IMR-90 (cell line): ENCODE measurements at regions not wholly inside any gene's neighbourhood (a gene's known extent, or its start where the extent isn't known, plus 50 kb on each side); places are given as distances from the start of the nearest gene placed in this dataset.

ENCODE experiments used
- ATAC-seq: fragments of 200-7000 bp; cut with Tn5 transposase; 2 replicates; pipeline ENCODE4 v1.9.1; 2020; ENCODE audit warnings: low read depth, mild to moderate bottlenecking, moderate library complexity
- BruUV-seq: library from RNA; stranded (reverse); fragments of 400-500 nt; replicated peaks from 2 replicates; lab custom pipeline; 2021; lab: Mats Ljungman, UMichigan
- CTCF ChIA-PET: fragments of 300-600 bp; formaldehyde crosslinking; extraction: SDS; loops from one replicate; lab custom pipeline; 2021; ENCODE audit warnings: antibody characterized with exemption; lab: Yijun Ruan, JAX
- POLR2A ChIA-PET: fragments of 300-600 bp; sonication (Branson Sonifier 250); formaldehyde crosslinking; loops from one replicate; lab custom pipeline; 2022; ENCODE audit warnings: antibody characterized with exemption; ENCODE audit not compliant: unreplicated experiment; lab: Charles Lee
- DNase-seq: peaks from one replicate; pipeline ENCODE4 v3.0.0; 2013
- H2AFZ ChIP-seq: replicated peaks from 2 replicates; pipeline ENCODE3; 2013; ENCODE audit warnings: low read length, mild to moderate bottlenecking; ENCODE audit not compliant: poor library complexity
- H2AK5ac ChIP-seq: 2 replicates; pipeline ENCODE4 v1.6.1; 2013; ENCODE audit warnings: low read depth, low read length, inconsistent platforms
- H2AK9ac ChIP-seq: replicated peaks from 2 replicates; pipeline ENCODE3; 2013; ENCODE audit warnings: mild to moderate bottlenecking, low read depth, low read length, moderate library complexity; ENCODE audit not compliant: poor library complexity
- H2BK120ac ChIP-seq: 2 replicates; pipeline ENCODE4 v1.6.1; 2013; ENCODE audit warnings: low read depth, low read length, inconsistent platforms
- H2BK15ac ChIP-seq: 3 replicates; pipeline ENCODE4 v1.6.1; 2013; ENCODE audit warnings: low read depth, low read length, inconsistent platforms
- H2BK20ac ChIP-seq: 2 replicates; pipeline ENCODE4 v1.6.1; 2013; ENCODE audit warnings: low read depth, mild to moderate bottlenecking, inconsistent platforms, low read length, moderate library complexity
- H2BK5ac ChIP-seq: 2 replicates; pipeline ENCODE4 v1.6.1; 2013; ENCODE audit warnings: mild to moderate bottlenecking, low read depth, low read length, inconsistent platforms; ENCODE audit not compliant: poor library complexity, severe bottlenecking
- H3K14ac ChIP-seq: replicated peaks from 2 replicates; pipeline ENCODE4 v1.6.1; 2013; ENCODE audit warnings: low read depth, low read length, inconsistent platforms
- H3K18ac ChIP-seq: 2 replicates; pipeline ENCODE4 v1.6.1; 2013; ENCODE audit warnings: low read depth, low read length, control low read depth
- H3K23ac ChIP-seq: 2 replicates; pipeline ENCODE4 v1.6.1; 2013; ENCODE audit warnings: low read depth, low read length, inconsistent platforms
- H3K27ac ChIP-seq: 2 replicates; pipeline ENCODE4 v1.5.1; 2013; ENCODE audit warnings: mild to moderate bottlenecking, control low read depth, low read length; ENCODE audit not compliant: insufficient read depth
- H3K27me3 ChIP-seq: 2 replicates; pipeline ENCODE4 v1.6.1; 2013; ENCODE audit warnings: low read length; ENCODE audit not compliant: control insufficient read depth, insufficient read depth
- H3K36me3 ChIP-seq: 2 replicates; pipeline ENCODE4 v1.6.1; 2013; ENCODE audit warnings: low read length, mixed read lengths; ENCODE audit not compliant: control insufficient read depth, insufficient read depth
- H3K4ac ChIP-seq: 2 replicates; pipeline ENCODE4 v1.6.1; 2013; ENCODE audit warnings: low read depth, low read length, inconsistent platforms
- H3K4me1 ChIP-seq: 2 replicates; pipeline ENCODE4 v1.6.1; 2013; ENCODE audit warnings: low read length, mixed read lengths; ENCODE audit not compliant: control insufficient read depth, insufficient read depth
- H3K4me2 ChIP-seq: 2 replicates; pipeline ENCODE4 v1.6.1; 2013; ENCODE audit warnings: low read depth, mild to moderate bottlenecking, control low read depth, low read length, moderate library complexity
- H3K4me3 ChIP-seq: 2 replicates; pipeline ENCODE4 v1.5.1; 2013; ENCODE audit warnings: low read depth, mild to moderate bottlenecking, control low read depth, low read length, moderate library complexity; ENCODE audit not compliant: insufficient read depth
- H3K56ac ChIP-seq: 2 replicates; pipeline ENCODE4 v1.6.1; 2013; ENCODE audit warnings: low read length, inconsistent platforms; ENCODE audit not compliant: insufficient read depth; ENCODE audit errors: extremely low read depth
- H3K79me1 ChIP-seq, 2 experiments: 2 replicates each; pipeline ENCODE4 v1.6.1; 2013; ENCODE audit warnings: low read length in 2 of 2, inconsistent platforms in 1 of 2, low read depth in 1 of 2
- H3K9ac ChIP-seq: 2 replicates; pipeline ENCODE4 v1.6.1; 2013; ENCODE audit warnings: low read depth, low read length, control low read depth
- H3K9me1 ChIP-seq: 2 replicates; pipeline ENCODE4 v1.6.1; 2013; ENCODE audit warnings: low read length, inconsistent platforms; ENCODE audit not compliant: insufficient read depth
- H3K9me3 ChIP-seq: 2 replicates; pipeline ENCODE4 v1.6.1; 2013; ENCODE audit warnings: low read length; ENCODE audit not compliant: control insufficient read depth, insufficient read depth
- H4K20me1 ChIP-seq: 2 replicates; pipeline ENCODE4 v1.6.1; 2013; ENCODE audit warnings: low read length, inconsistent platforms; ENCODE audit not compliant: insufficient read depth
- H4K5ac ChIP-seq: 2 replicates; pipeline ENCODE4 v1.6.1; 2013; ENCODE audit warnings: mild to moderate bottlenecking, low read depth, low read length, control low read depth
- H4K8ac ChIP-seq, 2 experiments: 2 replicates each; pipeline ENCODE4 v1.6.1; 2013; ENCODE audit warnings: low read depth in 2 of 2, low read length in 2 of 2, control low read depth in 1 of 2, inconsistent platforms in 1 of 2
- H4K91ac ChIP-seq: 2 replicates; pipeline ENCODE4 v1.6.1; 2013; ENCODE audit warnings: low read depth, low read length, inconsistent platforms; ENCODE audit not compliant: insufficient read depth
- BHLHE40 ChIP-seq: fragments of 150-350 bp; IDR thresholded peaks from 2 replicates; pipeline ENCODE4 v1.6.1; 2016; ENCODE audit warnings: mild to moderate bottlenecking, low read depth, low read length
- CEBPB ChIP-seq: IDR thresholded peaks from 2 replicates; pipeline ENCODE4 v1.6.1; 2012; ENCODE audit warnings: low read depth, low read length, improper control_type of control experiment
- CHD1 ChIP-seq: IDR thresholded peaks from 2 replicates; pipeline ENCODE4 v1.6.1; 2012; ENCODE audit warnings: low read depth, low read length, improper control_type of control experiment
- CTCF ChIP-seq: conservative IDR thresholded peaks from 2 replicates; pipeline ENCODE4 v1.5.1; 2012; ENCODE audit warnings: mild to moderate bottlenecking, low read depth, low read length, improper control_type of control experiment
- FOS ChIP-seq: fragments of 150-350 bp; IDR thresholded peaks from 2 replicates; pipeline ENCODE4 v1.6.1; 2016; ENCODE audit warnings: low read depth, low read length
- MAFK ChIP-seq: IDR thresholded peaks from 2 replicates; pipeline ENCODE4 v1.6.1; 2012; ENCODE audit warnings: low read depth, low read length, improper control_type of control experiment
- MAZ ChIP-seq: IDR thresholded peaks from 2 replicates; pipeline ENCODE4 v1.6.1; 2012; ENCODE audit warnings: low read depth, mild to moderate bottlenecking, low read length, improper control_type of control experiment, moderate library complexity, borderline replicate concordance
- MXI1 ChIP-seq: IDR thresholded peaks from 2 replicates; pipeline ENCODE4 v1.6.1; 2012; ENCODE audit warnings: low read depth, mild to moderate bottlenecking, low read length, moderate library complexity, borderline replicate concordance
- POLR2A ChIP-seq: IDR thresholded peaks from 2 replicates; pipeline ENCODE4 v1.6.1; 2012; ENCODE audit warnings: mild to moderate bottlenecking, low read depth, low read length
- RAD21 ChIP-seq: IDR thresholded peaks from 2 replicates; pipeline ENCODE4 v1.6.1; 2012; ENCODE audit warnings: low read length, improper control_type of control experiment
- RCOR1 ChIP-seq: IDR thresholded peaks from 2 replicates; pipeline ENCODE4 v1.6.1; 2012; ENCODE audit warnings: mild to moderate bottlenecking, low read length, improper control_type of control experiment; ENCODE audit not compliant: insufficient replicate concordance
- RFX5 ChIP-seq: IDR thresholded peaks from 2 replicates; pipeline ENCODE4 v1.8.0; 2012; ENCODE audit warnings: low read depth, mild to moderate bottlenecking, low read length, moderate library complexity
- SMC3 ChIP-seq: fragments of 150-350 bp; IDR thresholded peaks from 2 replicates; pipeline ENCODE4 v1.6.1; 2016; ENCODE audit warnings: low read depth, mild to moderate bottlenecking, antibody characterized with exemption, low read length, moderate library complexity
- USF2 ChIP-seq: fragments of 150-350 bp; IDR thresholded peaks from 2 replicates; pipeline ENCODE4 v1.6.1; 2017; ENCODE audit warnings: mild to moderate bottlenecking, antibody characterized with exemption, low read length, low read depth
- dilution Hi-C: fragments of 300-500 bp; cut with HindIII; formaldehyde crosslinking; loops from one replicate; pipeline ENCODE4 v1.14.3; 2018; ENCODE audit warnings: low sequenced_read_pairs; ENCODE audit not compliant: unreplicated experiment
- in situ Hi-C: fragments of 300-500 bp; cut with MboI; formaldehyde crosslinking; loops from 3 replicates; pipeline ENCODE4 v1.14.3; 2019; ENCODE audit warnings: low sequenced_read_pairs, inconsistent platforms, mixed read lengths
- intact Hi-C: fragments of 100-400 bp; cut with micrococcal nuclease; formaldehyde crosslinking; loops from 2 replicates; pipeline ENCODE4 v1.10.0; 2022
- TF ChIP-seq, protein P1 (sequence below): fragments of 150-350 bp; IDR thresholded peaks from 2 replicates; pipeline ENCODE4 v1.6.1; 2016; ENCODE audit warnings: low read depth, mild to moderate bottlenecking, low read length, moderate library complexity, borderline replicate concordance

DNA sequence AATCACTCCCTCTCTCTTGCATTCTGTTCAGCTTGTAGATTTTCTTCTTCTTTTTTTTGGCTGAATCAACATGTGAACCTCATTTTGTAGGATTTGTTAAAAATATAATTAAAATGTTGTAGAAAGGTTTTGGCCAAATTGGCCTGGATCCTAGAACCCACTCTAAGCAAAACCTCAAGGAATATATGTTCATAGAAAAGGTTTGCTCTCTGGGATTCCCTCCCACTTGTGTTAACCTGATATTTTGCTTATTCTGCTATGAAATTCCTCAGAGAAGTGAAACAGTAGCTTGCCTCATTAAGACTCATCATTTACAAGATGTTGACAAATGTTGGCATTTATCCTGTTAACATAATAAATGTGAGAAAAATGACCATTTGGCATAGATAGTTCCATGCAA, 456.7 kb downstream of the TMEM182 start:
- Histone ChIP-seq H3K56ac (no peak overlapping the region), H3K27ac (no peak overlapping the region), H3K79me1 (no peaks in the 10 kb centered on the region), H2AK9ac (no peak overlapping the region), H3K23ac (no peak overlapping the region), H2BK5ac (no peak overlapping the region), H2BK120ac (no peak overlapping the region), H3K9ac (no peak overlapping the region), H2AK5ac (no peak overlapping the region), H2BK20ac (no peak overlapping the region), H2BK15ac (no peak overlapping the region), H3K14ac (no peak overlapping the region), H3K27me3 (no peaks in the 10 kb centered on the region), H3K36me3 (no peaks in the 10 kb centered on the region), H3K4ac (no peak overlapping the region), H4K8ac (no peak overlapping the region), H3K4me2 (no peak overlapping the region), H4K20me1 (no peaks in the 10 kb centered on the region), H4K91ac (no peak overlapping the region), H3K4me1 (no peaks in the 10 kb centered on the region), H3K9me1 (no peaks in the 10 kb centered on the region), H4K5ac (no peak overlapping the region), H3K18ac (no peak overlapping the region), H3K4me3 (no peak overlapping the region), H3K9me3 (0 out of 2 replicates have a peak, but pooled peaks cover 6% of the 10 kb centered on the region), H2AFZ (no peak overlapping the region)
- DNase-seq (no peak), ATAC-seq (no peak)
- ChIA-PET POLR2A (interaction anchor here (0.6 kb wide), 1 partner anchor 14 kb away, joined by 3 read pairs; no protein-coding TSS in a partner anchor), CTCF (no interaction called here)
- TF ChIP-seq FOS (no peak), CTCF (no peak), RAD21 (no peak), MAFK (no peak), POLR2A (no peak), MAZ (no peak), CEBPB (no peak), RCOR1 (no peak), MXI1 (no peak), RFX5 (no peak), SMC3 (no peak), CHD1 (no peak), USF2 (no peak), BHLHE40 (no peak)
- TF ChIP-seq, protein P1, sequence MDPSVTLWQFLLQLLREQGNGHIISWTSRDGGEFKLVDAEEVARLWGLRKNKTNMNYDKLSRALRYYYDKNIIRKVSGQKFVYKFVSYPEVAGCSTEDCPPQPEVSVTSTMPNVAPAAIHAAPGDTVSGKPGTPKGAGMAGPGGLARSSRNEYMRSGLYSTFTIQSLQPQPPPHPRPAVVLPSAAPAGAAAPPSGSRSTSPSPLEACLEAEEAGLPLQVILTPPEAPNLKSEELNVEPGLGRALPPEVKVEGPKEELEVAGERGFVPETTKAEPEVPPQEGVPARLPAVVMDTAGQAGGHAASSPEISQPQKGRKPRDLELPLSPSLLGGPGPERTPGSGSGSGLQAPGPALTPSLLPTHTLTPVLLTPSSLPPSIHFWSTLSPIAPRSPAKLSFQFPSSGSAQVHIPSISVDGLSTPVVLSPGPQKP: no peak
- dilution Hi-C loops: no loop called here
- intact Hi-C loops: no loop called here
- in situ Hi-C loops: no loop called here
- no TSS peak for BruUV-seq
